ENCODE measurements at regions not wholly inside any gene's neighbourhood (a gene's known extent, or its start where the extent isn't known, plus 50 kb on each side); places are given as distances from the start of the nearest gene placed in this dataset.
A peak's percentile ranks its signal among the peaks of the same experiment; 100 is the strongest.

DNA sequence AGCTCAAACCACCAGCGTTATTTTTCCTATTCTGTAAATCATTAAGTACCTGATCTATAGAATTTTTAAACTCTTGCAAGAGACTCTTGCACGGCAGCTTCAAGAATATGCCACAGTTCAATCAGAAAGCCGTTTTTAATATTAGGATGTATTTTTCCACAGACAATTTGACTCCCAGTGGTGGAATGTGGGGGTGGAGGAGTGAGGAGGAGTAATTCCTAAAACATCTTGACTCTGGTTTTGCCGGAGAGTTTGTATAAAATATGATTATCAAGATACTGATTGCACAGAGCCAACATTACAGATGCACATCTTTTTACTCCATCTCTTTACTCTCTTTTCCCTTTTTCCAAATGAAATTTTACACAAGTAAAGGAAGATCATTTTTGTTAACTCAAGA, 288.3 kb downstream of the ENC1 start:
- peaks cover 12% of the 10 kb centered on the region for H3K9me3 ChIP-seq (ENCODE audit: control insufficient read depth, low read length)
- no peak overlapping the region for H3K27ac ChIP-seq (ENCODE audit: low read depth, low read length, severe bottlenecking)
- 80% methylated on average over 1 of the region's 4 CpGs; no CpG with 5 or more reads in 1 of the 2 experiments for WGBS, 2 experiments (ENCODE audit: insufficient coverage in 2 of 2)
- H3K36me3 ChIP-seq (ENCODE audit: control insufficient read depth, insufficient read depth, low read length) = no peaks in the 10 kb centered on the region
- H3K4me1 ChIP-seq (ENCODE audit: control insufficient read depth, insufficient read depth, low read length, poor library complexity, severe bottlenecking) = no peaks in the 10 kb centered on the region
- no peak overlapping the region for H3K4me3 ChIP-seq (ENCODE audit: extremely low read depth, insufficient read depth, low read length, poor library complexity, severe bottlenecking)

DNA sequence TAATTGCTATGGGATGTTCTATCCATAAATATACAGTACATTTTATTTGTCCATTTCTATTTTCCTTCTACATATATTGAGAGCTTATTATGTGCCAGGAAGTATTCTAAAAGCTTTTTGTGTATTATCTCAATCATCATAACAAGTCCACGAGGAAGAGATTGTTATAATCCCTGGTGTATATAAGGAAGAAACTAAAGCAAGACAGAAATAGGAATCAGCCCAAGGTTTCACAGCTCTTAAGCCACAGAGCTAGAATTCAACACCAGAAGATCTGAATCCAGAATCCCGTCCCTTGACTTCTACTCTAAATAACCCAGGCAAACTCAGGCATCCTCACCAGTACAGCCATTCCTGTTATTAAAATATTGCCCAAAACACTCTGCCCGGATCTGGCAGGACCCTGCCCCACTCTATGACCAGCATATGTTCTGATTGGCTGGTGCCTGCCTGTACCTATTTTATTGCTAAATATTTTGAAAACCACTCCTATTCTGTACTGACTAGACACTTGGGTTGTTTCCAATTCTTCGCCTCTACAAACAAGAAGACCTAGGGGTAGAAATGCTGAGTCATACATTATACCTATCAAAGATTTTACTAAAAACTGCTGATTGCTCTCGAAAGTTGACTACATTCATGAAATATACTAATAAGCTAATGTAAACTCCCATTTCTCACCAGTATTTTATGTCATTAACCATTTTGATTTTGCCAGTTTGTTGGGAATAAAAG, 297.4 kb downstream of the ENC1 start:
- WGBS, 2 experiments (ENCODE audit: insufficient coverage in 2 of 2) = 80 to 92% methylated on average over 1 to 2 of the region's 5 CpGs
- no peaks in the 10 kb centered on the region for H3K4me1 ChIP-seq (ENCODE audit: control insufficient read depth, insufficient read depth, low read length, poor library complexity, severe bottlenecking)
- H3K27ac ChIP-seq (ENCODE audit: low read depth, low read length, severe bottlenecking) = no peak overlapping the region
- H3K36me3 ChIP-seq (ENCODE audit: control insufficient read depth, insufficient read depth, low read length) = no peaks in the 10 kb centered on the region
- no peaks in the 10 kb centered on the region for H3K9me3 ChIP-seq (ENCODE audit: control insufficient read depth, low read length)
- no peak overlapping the region for H3K4me3 ChIP-seq (ENCODE audit: extremely low read depth, insufficient read depth, low read length, poor library complexity, severe bottlenecking)

- Histone ChIP-seq H3K4me3 (ENCODE audit: extremely low read depth, insufficient read depth, low read length, poor library complexity, severe bottlenecking) (no peak overlapping the region), H3K27ac (ENCODE audit: low read depth, low read length, severe bottlenecking) (no peak overlapping the region), H3K9me3 (ENCODE audit: control insufficient read depth, low read length) (no peaks in the 10 kb centered on the region), H3K4me1 (ENCODE audit: control insufficient read depth, insufficient read depth, low read length, poor library complexity, severe bottlenecking) (peaks cover 8% of the 10 kb centered on the region), H3K36me3 (ENCODE audit: control insufficient read depth, insufficient read depth, low read length) (no peaks in the 10 kb centered on the region)
- 71 to 100% methylated on average over 1 of the region's 2 CpGs for WGBS, 2 experiments (ENCODE audit: insufficient coverage in 2 of 2)
Measured at GRCh38 chr5:74342182-74342581, 298.3 kb downstream of the ENC1 start.

- no peaks in the 10 kb centered on the region for H3K9me3 ChIP-seq (ENCODE audit: control insufficient read depth, low read length)
- H3K36me3 ChIP-seq (ENCODE audit: control insufficient read depth, insufficient read depth, low read length) = no peaks in the 10 kb centered on the region
- H3K4me1 ChIP-seq (ENCODE audit: control insufficient read depth, insufficient read depth, low read length, poor library complexity, severe bottlenecking) = peaks cover 8% of the 10 kb centered on the region
- 60% methylated on average over 1 of the region's 2 CpGs; no CpG with 5 or more reads in 1 of the 2 experiments for WGBS, 2 experiments (ENCODE audit: insufficient coverage in 2 of 2)
- H3K27ac ChIP-seq (ENCODE audit: low read depth, low read length, severe bottlenecking) = no peak overlapping the region
- H3K4me3 ChIP-seq (ENCODE audit: extremely low read depth, insufficient read depth, low read length, poor library complexity, severe bottlenecking) = no peak overlapping the region
Measured at GRCh38 chr5:74341221-74341620, 299.3 kb downstream of the ENC1 start.

GRCh38 chr5:74340476-74340875, 300.1 kb downstream of the ENC1 start:
- WGBS, 2 experiments (ENCODE audit: insufficient coverage in 2 of 2) = 83 to 91% methylated on average over 4 to 5 of the region's 5 CpGs
- H3K36me3 ChIP-seq (ENCODE audit: control insufficient read depth, insufficient read depth, low read length) = no peaks in the 10 kb centered on the region
- H3K27ac ChIP-seq (ENCODE audit: low read depth, low read length, severe bottlenecking) = no peak overlapping the region
- peaks cover 8% of the 10 kb centered on the region for H3K4me1 ChIP-seq (ENCODE audit: control insufficient read depth, insufficient read depth, low read length, poor library complexity, severe bottlenecking)
- no peaks in the 10 kb centered on the region for H3K9me3 ChIP-seq (ENCODE audit: control insufficient read depth, low read length)
- H3K4me3 ChIP-seq (ENCODE audit: extremely low read depth, insufficient read depth, low read length, poor library complexity, severe bottlenecking) = no peak overlapping the region

- peaks cover 8% of the 10 kb centered on the region for H3K4me1 ChIP-seq (ENCODE audit: control insufficient read depth, insufficient read depth, low read length, poor library complexity, severe bottlenecking)
- peak overlapping the region; percentile 1 for H3K27ac ChIP-seq (ENCODE audit: low read depth, low read length, severe bottlenecking)
- no peak overlapping the region for H3K4me3 ChIP-seq (ENCODE audit: extremely low read depth, insufficient read depth, low read length, poor library complexity, severe bottlenecking)
- no peaks in the 10 kb centered on the region for H3K9me3 ChIP-seq (ENCODE audit: control insufficient read depth, low read length)
- WGBS, 2 experiments (ENCODE audit: insufficient coverage in 2 of 2) = no CpG with 5 or more reads among the region's 1 CpG
- no peaks in the 10 kb centered on the region for H3K36me3 ChIP-seq (ENCODE audit: control insufficient read depth, insufficient read depth, low read length)
Measured at GRCh38 chr5:74337984-74338310, 302.6 kb downstream of the ENC1 start.

GRCh38 chr5:74337254-74337983, 303.1 kb downstream of the ENC1 start:
- H3K36me3 ChIP-seq (ENCODE audit: control insufficient read depth, insufficient read depth, low read length) = no peaks in the 10 kb centered on the region
- H3K4me3 ChIP-seq (ENCODE audit: extremely low read depth, insufficient read depth, low read length, poor library complexity, severe bottlenecking) = no peak overlapping the region
- H3K27ac ChIP-seq (ENCODE audit: low read depth, low read length, severe bottlenecking) = peak overlapping the region; percentile 1
- no peaks in the 10 kb centered on the region for H3K9me3 ChIP-seq (ENCODE audit: control insufficient read depth, low read length)
- peaks cover 8% of the 10 kb centered on the region for H3K4me1 ChIP-seq (ENCODE audit: control insufficient read depth, insufficient read depth, low read length, poor library complexity, severe bottlenecking)
- WGBS, 2 experiments (ENCODE audit: insufficient coverage in 2 of 2) = 90 to 91% methylated on average over 4 to 7 of the region's 9 CpGs

DNA sequence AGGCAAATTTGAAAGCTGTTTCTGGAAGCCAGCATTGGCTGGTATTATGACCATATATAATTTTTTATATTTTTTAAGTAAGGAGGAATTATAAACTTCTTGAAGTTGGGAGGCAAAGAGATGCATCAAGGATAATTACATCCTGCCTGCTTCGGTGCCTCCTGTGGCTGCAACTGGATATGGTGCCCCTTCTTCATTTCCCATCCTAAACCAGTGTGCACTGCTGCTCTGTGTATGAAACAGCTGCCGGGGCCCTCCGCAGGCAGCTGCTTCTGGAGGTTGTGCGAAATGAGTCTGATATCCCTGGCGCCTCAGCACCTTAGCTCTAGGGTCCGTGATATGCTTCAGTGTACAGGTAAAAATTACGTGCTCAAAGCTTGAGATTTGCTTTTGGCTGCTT, 304.2 kb downstream of the ENC1 start:
- H3K9me3 ChIP-seq (ENCODE audit: control insufficient read depth, low read length) = no peaks in the 10 kb centered on the region
- no peak overlapping the region for H3K27ac ChIP-seq (ENCODE audit: low read depth, low read length, severe bottlenecking)
- peaks cover 8% of the 10 kb centered on the region for H3K4me1 ChIP-seq (ENCODE audit: control insufficient read depth, insufficient read depth, low read length, poor library complexity, severe bottlenecking)
- no peaks in the 10 kb centered on the region for H3K36me3 ChIP-seq (ENCODE audit: control insufficient read depth, insufficient read depth, low read length)
- 89 to 92% methylated on average over 6 to 7 of the region's 7 CpGs for WGBS, 2 experiments (ENCODE audit: insufficient coverage in 2 of 2)
- no peak overlapping the region for H3K4me3 ChIP-seq (ENCODE audit: extremely low read depth, insufficient read depth, low read length, poor library complexity, severe bottlenecking)

DNA sequence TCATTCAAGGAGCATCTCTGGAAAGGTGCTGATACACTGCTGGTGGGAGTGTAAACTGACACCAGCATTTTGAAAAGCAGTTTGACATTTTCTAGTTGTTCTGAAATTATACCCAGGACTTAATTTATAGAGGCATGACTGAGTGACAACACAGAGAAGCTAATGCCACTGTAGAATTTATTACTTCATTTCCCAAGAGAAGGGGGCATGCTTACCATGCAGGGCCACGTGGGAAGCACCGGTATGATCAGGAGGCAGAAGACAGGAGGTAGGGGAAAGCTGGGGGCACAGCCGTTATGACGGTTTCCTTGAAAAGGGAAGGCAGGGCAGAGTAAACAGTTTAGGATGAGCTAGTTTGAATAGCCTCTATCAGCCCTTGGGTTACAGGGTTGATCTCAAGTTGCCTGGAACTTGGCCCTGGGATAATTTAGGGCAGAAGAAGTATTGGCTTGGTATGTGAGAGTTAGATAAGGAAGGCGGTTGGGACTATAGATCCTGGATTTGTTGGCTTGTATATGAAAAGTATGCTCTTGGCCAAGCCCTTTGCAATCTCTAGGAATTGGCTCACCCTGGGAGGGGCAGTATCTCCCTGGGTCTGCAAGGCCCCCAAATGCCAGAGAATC, 305.7 kb downstream of the ENC1 start:
- WGBS, 2 experiments (ENCODE audit: insufficient coverage in 2 of 2) = 91 to 92% methylated on average over 5 of the region's 5 CpGs
- H3K27ac ChIP-seq (ENCODE audit: low read depth, low read length, severe bottlenecking) = no peak overlapping the region

GRCh38 chr5:74334062-74334761, 306.3 kb downstream of the ENC1 start:
- Histone ChIP-seq H3K9me3 (ENCODE audit: control insufficient read depth, low read length) (no peaks in the 10 kb centered on the region), H3K27ac (ENCODE audit: low read depth, low read length, severe bottlenecking) (no peak overlapping the region), H3K4me3 (ENCODE audit: extremely low read depth, insufficient read depth, low read length, poor library complexity, severe bottlenecking) (no peak overlapping the region), H3K36me3 (ENCODE audit: control insufficient read depth, insufficient read depth, low read length) (no peaks in the 10 kb centered on the region), H3K4me1 (ENCODE audit: control insufficient read depth, insufficient read depth, low read length, poor library complexity, severe bottlenecking) (peaks cover 8% of the 10 kb centered on the region)
- WGBS, 2 experiments (ENCODE audit: insufficient coverage in 2 of 2) = 80 to 83% methylated on average over 1 to 2 of the region's 4 CpGs

More for the DNA sequence above, 305.7 kb downstream of the ENC1 start:
- Histone ChIP-seq H3K36me3 (ENCODE audit: control insufficient read depth, insufficient read depth, low read length) (no peaks in the 10 kb centered on the region), H3K4me3 (ENCODE audit: extremely low read depth, insufficient read depth, low read length, poor library complexity, severe bottlenecking) (no peak overlapping the region), H3K4me1 (ENCODE audit: control insufficient read depth, insufficient read depth, low read length, poor library complexity, severe bottlenecking) (peaks cover 8% of the 10 kb centered on the region), H3K9me3 (ENCODE audit: control insufficient read depth, low read length) (no peaks in the 10 kb centered on the region)

All from mesodermal cell (in vitro differentiated cells).